ENCODE measurements at regions not wholly inside any gene's neighbourhood (a gene's known extent, or its start where the extent isn't known, plus 50 kb on each side); places are given as distances from the start of the nearest gene placed in this dataset.

DNA sequence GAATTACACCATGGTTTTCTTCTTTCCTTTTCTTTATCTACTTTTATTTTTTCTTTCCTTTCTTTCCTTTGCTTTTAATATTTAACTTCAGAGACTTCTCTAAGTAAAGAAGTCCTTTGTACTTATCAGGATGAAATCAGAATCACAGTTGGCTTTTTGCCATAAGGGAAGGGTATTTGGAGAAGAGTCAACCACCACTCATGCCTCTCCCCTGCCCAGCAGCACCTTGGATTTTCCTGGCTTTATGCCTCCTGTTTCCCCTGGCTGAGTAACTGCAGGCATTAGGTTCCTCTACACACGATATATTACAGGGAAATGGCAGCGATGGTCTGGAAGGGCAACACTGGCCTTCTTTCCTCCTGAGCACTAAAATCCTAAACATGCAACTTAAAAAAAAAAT lies 266.4 kb upstream of the CAND1 start:
- TF ChIP-seq ZNF234 (CRISPR knock-in tag; conservative IDR thresholded peaks at IDR 0.05) = no peak
- TF ChIP-seq, protein P1, sequence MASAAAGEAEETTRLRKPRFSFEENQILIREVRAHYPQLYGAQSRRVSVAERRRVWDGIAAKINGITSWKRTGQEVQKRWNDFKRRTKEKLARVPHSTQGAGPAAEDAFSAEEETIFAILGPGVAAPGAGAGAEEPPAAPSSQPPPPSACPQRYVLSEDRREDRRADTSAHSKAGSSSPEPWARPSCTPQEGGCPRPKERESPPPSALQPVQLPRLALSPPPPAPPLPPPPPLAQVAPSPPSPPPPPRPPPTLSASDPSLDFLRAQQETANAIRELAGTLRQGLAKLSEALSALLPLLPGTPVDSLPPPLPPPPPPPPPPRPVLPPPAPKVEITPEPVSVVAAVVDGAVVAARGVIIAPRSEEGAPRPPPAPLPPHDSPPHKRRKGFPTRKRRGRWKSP (CRISPR knock-in tag; IDR thresholded peaks at IDR 0.05) = no peak
- TF ChIP-seq ZNF101 (CRISPR knock-in tag; IDR thresholded peaks at IDR 0.05; ENCODE audit: borderline replicate concordance, low read depth) = no peak
- no peak for TF ChIP-seq ZNF619 (CRISPR knock-in tag; IDR thresholded peaks at IDR 0.05)
- TF ChIP-seq FOXA1 (IDR thresholded peaks at IDR 0.05) = no peak
- no peak for TF ChIP-seq FOXA1 (CRISPR knock-in tag; IDR thresholded peaks at IDR 0.05)
- no peak for TF ChIP-seq ZKSCAN5 (CRISPR knock-in tag; IDR thresholded peaks at IDR 0.05)
- no peak for TF ChIP-seq HCFC1 (IDR thresholded peaks at IDR 0.05; ENCODE audit: low read depth, low read length)
- TF ChIP-seq, protein P2, sequence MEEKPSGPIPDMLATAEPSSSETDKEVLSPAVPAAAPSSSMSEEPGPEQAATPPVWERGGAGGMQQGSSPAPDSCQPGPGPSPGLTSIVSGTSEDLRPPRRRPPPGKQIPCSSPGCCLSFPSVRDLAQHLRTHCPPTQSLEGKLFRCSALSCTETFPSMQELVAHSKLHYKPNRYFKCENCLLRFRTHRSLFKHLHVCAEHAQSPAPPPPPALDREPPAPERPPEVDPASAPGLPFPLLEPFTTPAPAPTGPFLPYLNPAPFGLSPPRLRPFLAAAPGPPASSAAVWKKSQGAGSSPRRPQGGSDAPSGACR (CRISPR knock-in tag; IDR thresholded peaks at IDR 0.05) = no peak
- TF ChIP-seq NCOA1 (CRISPR knock-in tag; IDR thresholded peaks at IDR 0.05) = no peak
- Histone ChIP-seq H3K27ac (ENCODE audit: extremely low read length, insufficient read depth, low read length) (no peak overlapping the region), H2AFZ (ENCODE audit: low read length) (no peak overlapping the region), H4K20me1 (ENCODE audit: insufficient read depth, low read length) (no peaks in the 10 kb centered on the region), H3K27me3 (ENCODE audit: control insufficient read depth in 1 of 2, insufficient read depth in 2 of 2, low read length in 2 of 2) (no peaks in the 10 kb centered on the region), H3K36me3 (replicated peaks in 1 of 2; ENCODE audit: control insufficient read depth in 1 of 2, insufficient read depth in 2 of 2, low read length in 2 of 2) (no peaks in the 10 kb centered on the region), H3K9ac (ENCODE audit: insufficient read depth, low read depth, low read length) (no peak overlapping the region), H3K9me3 (ENCODE audit: low read length) (no peaks in the 10 kb centered on the region), H3K79me2 (ENCODE audit: insufficient read depth, low read length) (no peaks in the 10 kb centered on the region), H3K4me1 (ENCODE audit: insufficient read depth, low read length) (no peaks in the 10 kb centered on the region), H3K4me2 (ENCODE audit: low read depth, low read length) (no peak overlapping the region), H3K4me3 (replicated peaks in 1 of 3; ENCODE audit: insufficient read depth in 1 of 3, low read depth in 2 of 3, low read length in 3 of 3) (no peak overlapping the region)
- in situ Hi-C loops (cut with HindIII; ENCODE audit: extremely low pct_ligation_motif_present, low pct_unique_long_range_greater_than_20kb) (no loop called here), intact Hi-C loops (cut with micrococcal nuclease; ENCODE audit: unreplicated experiment) (no loop called here)
- no peak for FAIRE-seq
- no peak for ATAC-seq
- ChIA-PET CTCF (ENCODE audit: low intra/inter-chr PET ratio, low total read pairs) (no interaction called here), POLR2A (no interaction called here)
- DNase-seq (ENCODE audit: low spot score) = no peak
- BruUV-seq (replicated peaks) = no TSS peak
- WGBS (ENCODE audit: low lambda C conversion rate) = 0% methylated on average over 2 of the region's 2 CpGs

Data from HepG2 (cell line).